ENCODE measurements at regions not wholly inside any gene's neighbourhood (a gene's known extent, or its start where the extent isn't known, plus 50 kb on each side); places are given as distances from the start of the nearest gene placed in this dataset.
A peak's percentile ranks its signal among the peaks of the same experiment; 100 is the strongest.
"Not testable (repeated sequence)": the region's sequence is repeated elsewhere in the genome, so short reads cannot be mapped to it uniquely, and the experiment has no call there.

DNA sequence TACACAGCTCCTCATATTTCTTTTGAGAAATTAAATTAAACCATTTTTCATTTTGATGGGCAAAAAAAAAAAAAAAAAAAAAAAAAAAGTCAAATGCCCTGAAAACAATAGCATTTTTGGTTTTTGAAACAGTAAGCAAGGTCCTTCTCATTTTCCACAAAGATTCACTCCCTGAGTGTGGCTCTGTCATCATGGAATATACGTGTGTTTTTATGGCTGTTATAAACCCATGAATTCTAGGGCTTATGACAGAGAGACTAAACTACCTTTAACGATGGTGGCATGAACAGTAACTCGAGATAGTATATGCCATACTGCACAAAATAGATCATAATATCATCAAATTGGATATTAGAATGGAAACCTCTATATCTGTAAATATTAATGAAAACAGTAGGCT is 179.2 kb upstream of the ZNF521 start:
- Histone ChIP-seq H3K36me3 (replicated peaks; ENCODE audit: low read depth, low read length) (no peaks in the 10 kb centered on the region), H3K4me3 (ENCODE audit: low read length) (no peak overlapping the region), H3K4me1 (ENCODE audit: low read length) (no peaks in the 10 kb centered on the region), H3K9me3 (ENCODE audit: insufficient read depth, low read length) (no peaks in the 10 kb centered on the region), H3K9ac (ENCODE audit: low read length) (no peak overlapping the region), H3K4me2 (ENCODE audit: low read length) (no peak overlapping the region), H2AFZ (ENCODE audit: low read depth, low read length) (no peak overlapping the region), H3K27me3 (ENCODE audit: low read depth, low read length) (no peaks in the 10 kb centered on the region), H3K79me2 (ENCODE audit: low read length) (no peaks in the 10 kb centered on the region), H4K20me1 (ENCODE audit: insufficient read depth, low read length) (no peaks in the 10 kb centered on the region), H3K27ac (ENCODE audit: low read length) (no peak overlapping the region)
- no peak for TF ChIP-seq EZH2phosphoT487 (IDR thresholded peaks at IDR 0.05; ENCODE audit: low read depth)
- TF ChIP-seq, protein P1, sequence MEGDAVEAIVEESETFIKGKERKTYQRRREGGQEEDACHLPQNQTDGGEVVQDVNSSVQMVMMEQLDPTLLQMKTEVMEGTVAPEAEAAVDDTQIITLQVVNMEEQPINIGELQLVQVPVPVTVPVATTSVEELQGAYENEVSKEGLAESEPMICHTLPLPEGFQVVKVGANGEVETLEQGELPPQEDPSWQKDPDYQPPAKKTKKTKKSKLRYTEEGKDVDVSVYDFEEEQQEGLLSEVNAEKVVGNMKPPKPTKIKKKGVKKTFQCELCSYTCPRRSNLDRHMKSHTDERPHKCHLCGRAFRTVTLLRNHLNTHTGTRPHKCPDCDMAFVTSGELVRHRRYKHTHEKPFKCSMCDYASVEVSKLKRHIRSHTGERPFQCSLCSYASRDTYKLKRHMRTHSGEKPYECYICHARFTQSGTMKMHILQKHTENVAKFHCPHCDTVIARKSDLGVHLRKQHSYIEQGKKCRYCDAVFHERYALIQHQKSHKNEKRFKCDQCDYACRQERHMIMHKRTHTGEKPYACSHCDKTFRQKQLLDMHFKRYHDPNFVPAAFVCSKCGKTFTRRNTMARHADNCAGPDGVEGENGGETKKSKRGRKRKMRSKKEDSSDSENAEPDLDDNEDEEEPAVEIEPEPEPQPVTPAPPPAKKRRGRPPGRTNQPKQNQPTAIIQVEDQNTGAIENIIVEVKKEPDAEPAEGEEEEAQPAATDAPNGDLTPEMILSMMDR (IDR thresholded peaks at IDR 0.05; ENCODE audit: low read depth, low read length), result no peak

DNA sequence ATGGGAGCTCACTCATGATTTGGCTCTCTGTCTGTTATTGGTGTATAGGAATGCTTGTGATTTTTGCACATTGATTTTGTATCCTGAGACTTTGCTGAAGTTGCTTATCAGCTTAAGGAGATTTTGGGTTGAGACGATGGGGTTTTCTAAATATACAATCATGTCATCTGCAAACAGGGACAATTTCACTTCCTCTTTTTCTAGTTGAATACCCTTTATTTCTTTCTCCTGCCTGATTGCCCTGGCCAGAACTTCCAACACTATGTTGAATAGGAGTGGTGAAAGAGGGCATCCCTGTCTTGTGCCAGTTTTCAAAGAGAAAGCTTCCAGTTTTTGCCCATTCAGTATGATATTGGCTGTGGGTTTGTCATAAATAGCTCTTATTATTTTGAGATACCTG is 173.8 kb upstream of the ZNF521 start:
- H2AFZ ChIP-seq (ENCODE audit: low read depth, low read length); H3K9ac ChIP-seq (ENCODE audit: low read length); H3K79me2 ChIP-seq (ENCODE audit: low read length); H3K27me3 ChIP-seq (ENCODE audit: low read depth, low read length); H3K27ac ChIP-seq (ENCODE audit: low read length); H4K20me1 ChIP-seq (ENCODE audit: insufficient read depth, low read length); H3K9me3 ChIP-seq (ENCODE audit: insufficient read depth, low read length); H3K36me3 ChIP-seq (replicated peaks; ENCODE audit: low read depth, low read length); H3K4me3 ChIP-seq (ENCODE audit: low read length); H3K4me1 ChIP-seq (ENCODE audit: low read length); H3K4me2 ChIP-seq (ENCODE audit: low read length): not testable (repeated sequence)

DNA sequence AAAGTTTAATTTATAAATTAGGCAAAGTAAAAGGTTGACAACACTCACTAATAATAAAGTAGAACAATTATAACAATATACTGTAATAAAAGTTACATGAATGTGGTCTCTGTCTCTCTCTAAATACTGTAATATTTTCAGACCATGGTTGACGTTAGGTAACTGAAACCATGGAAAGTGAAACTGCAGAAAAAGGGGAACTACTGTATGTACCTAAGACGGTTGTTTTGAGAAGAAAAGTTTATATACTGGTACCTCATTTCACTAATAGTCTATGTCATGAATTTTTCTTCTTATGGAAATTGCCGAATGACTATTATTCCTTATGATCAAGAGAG is 166.7 kb upstream of the ZNF521 start:
- H3K9me3 ChIP-seq (ENCODE audit: insufficient read depth, low read length), result peaks cover 6% of the 10 kb centered on the region; the same call in 1 of the 2 replicates
- TF ChIP-seq, protein P1 (IDR thresholded peaks at IDR 0.05; ENCODE audit: low read depth, low read length), result no peak
- TF ChIP-seq EZH2phosphoT487 (IDR thresholded peaks at IDR 0.05; ENCODE audit: low read depth), result no peak
- H3K36me3 ChIP-seq (replicated peaks; ENCODE audit: low read depth, low read length), result no peaks in the 10 kb centered on the region
- 0 out of 2 replicates have a peak overlapping the region, but pooled peaks have one; percentile 30 for H3K27ac ChIP-seq (ENCODE audit: low read length)
- no peak overlapping the region for H3K9ac ChIP-seq (ENCODE audit: low read length)
- H3K4me2 ChIP-seq (ENCODE audit: low read length), result peak overlapping the region; percentile 70
- peaks cover 13% of the 10 kb centered on the region for H3K4me1 ChIP-seq (ENCODE audit: low read length)
- H3K27me3 ChIP-seq (ENCODE audit: low read depth, low read length), result no peaks in the 10 kb centered on the region
- H2AFZ ChIP-seq (ENCODE audit: low read depth, low read length), result no peak overlapping the region
- no peaks in the 10 kb centered on the region for H4K20me1 ChIP-seq (ENCODE audit: insufficient read depth, low read length)
- H3K79me2 ChIP-seq (ENCODE audit: low read length), result no peaks in the 10 kb centered on the region
- H3K4me3 ChIP-seq (ENCODE audit: low read length), result peak overlapping the region; percentile 39; the same call in 1 of the 2 replicates

DNA sequence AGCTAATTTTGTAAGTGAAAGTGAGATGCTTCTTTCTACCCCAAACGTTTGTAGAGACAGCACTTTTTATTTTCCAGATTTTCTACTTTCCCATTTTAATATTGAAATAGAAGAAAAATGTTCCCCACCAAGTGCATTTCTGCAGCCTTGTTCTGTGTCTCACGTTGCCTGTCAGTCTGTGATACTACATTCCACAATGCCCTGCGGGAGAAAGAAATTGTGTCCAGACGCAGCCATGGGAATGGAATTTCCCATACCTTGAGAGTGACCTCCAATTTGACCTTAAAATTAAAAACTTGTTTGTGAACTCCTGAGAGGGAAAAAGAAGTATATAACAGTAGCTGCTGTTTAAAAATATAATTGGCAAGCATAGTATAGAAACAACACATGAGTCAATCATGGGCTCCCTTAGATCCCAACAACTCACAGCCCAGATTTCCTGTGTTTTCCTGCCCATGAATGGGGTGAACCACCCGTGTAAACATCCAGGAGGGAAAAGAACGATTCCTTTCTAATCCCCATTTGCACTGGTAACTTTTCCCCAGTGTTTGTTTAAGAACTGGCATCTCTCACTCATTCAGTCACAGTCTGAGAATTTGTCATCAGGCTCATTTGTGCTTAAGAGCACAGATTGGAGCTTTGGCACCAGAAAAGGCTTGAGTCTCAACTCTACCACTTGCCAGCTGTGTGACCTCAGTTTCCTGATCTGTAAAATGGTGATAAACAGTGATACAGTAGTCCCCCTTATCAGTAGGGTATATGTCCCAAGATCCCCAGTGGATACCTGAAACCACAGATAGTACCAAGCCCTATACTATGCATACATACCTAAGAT is 166.1 kb upstream of the ZNF521 start:
- Histone ChIP-seq H3K79me2 (ENCODE audit: low read length) (no peaks in the 10 kb centered on the region), H3K9ac (ENCODE audit: low read length) (no peak overlapping the region), H3K27ac (ENCODE audit: low read length) (0 out of 2 replicates have a peak overlapping the region, but pooled peaks have one; percentile 30), H3K4me2 (ENCODE audit: low read length) (peak overlapping the region; percentile 70), H3K9me3 (ENCODE audit: insufficient read depth, low read length) (peaks cover 6% of the 10 kb centered on the region; the same call in 1 of the 2 replicates), H3K4me3 (ENCODE audit: low read length) (no peak overlapping the region), H3K36me3 (replicated peaks; ENCODE audit: low read depth, low read length) (no peaks in the 10 kb centered on the region), H2AFZ (ENCODE audit: low read depth, low read length) (no peak overlapping the region), H4K20me1 (ENCODE audit: insufficient read depth, low read length) (no peaks in the 10 kb centered on the region), H3K27me3 (ENCODE audit: low read depth, low read length) (no peaks in the 10 kb centered on the region), H3K4me1 (ENCODE audit: low read length) (peaks cover 13% of the 10 kb centered on the region)
- TF ChIP-seq, protein P1 (IDR thresholded peaks at IDR 0.05; ENCODE audit: low read depth, low read length), result no peak
- TF ChIP-seq EZH2phosphoT487 (IDR thresholded peaks at IDR 0.05; ENCODE audit: low read depth), result no peak

All from OCI-LY3 (cell line).